ENCODE measurements at regions not wholly inside any gene's neighbourhood (a gene's known extent, or its start where the extent isn't known, plus 50 kb on each side); places are given as distances from the start of the nearest gene placed in this dataset.

- H3K27ac ChIP-seq (replicated peaks) = no peak overlapping the region
- TF ChIP-seq CTCF (IDR thresholded peaks at IDR 0.05; ENCODE audit: insufficient read depth, low read length) (no peak), POLR2AphosphoS5 (IDR thresholded peaks at IDR 0.05; ENCODE audit: low read depth) (no peak), SPI1 (IDR thresholded peaks at IDR 0.05; ENCODE audit: borderline replicate concordance, low read depth) (no peak)
- DNase-seq (ENCODE audit: low read depth in 1 of 2, low spot score in 1 of 2) = no peak
- H3K27me3 ChIP-seq (ENCODE audit: insufficient read depth, poor library complexity, severe bottlenecking) = no peaks in the 10 kb centered on the region
- no peak overlapping the region for H3K4me3 ChIP-seq (replicated peaks; ENCODE audit: insufficient read depth, low read length)
These were observed 1101.7 kb upstream of the INTU start for GRCh38 chr4:126530996-126531585.

- Histone ChIP-seq H3K4me3 (replicated peaks; ENCODE audit: insufficient read depth, low read length) (no peak overlapping the region), H3K27ac (replicated peaks) (no peak overlapping the region), H3K27me3 (ENCODE audit: insufficient read depth, poor library complexity, severe bottlenecking) (no peaks in the 10 kb centered on the region)
- DNase-seq (ENCODE audit: low read depth in 1 of 2, low spot score in 1 of 2) = no peak
- TF ChIP-seq GABPA (IDR thresholded peaks at IDR 0.05; ENCODE audit: low read depth) (no peak), SPI1 (IDR thresholded peaks at IDR 0.05; ENCODE audit: borderline replicate concordance, low read depth) (no peak), POLR2AphosphoS5 (IDR thresholded peaks at IDR 0.05; ENCODE audit: low read depth) (no peak), REST (IDR thresholded peaks at IDR 0.05; ENCODE audit: insufficient replicate concordance, low read depth) (no peak), CTCF (IDR thresholded peaks at IDR 0.05; ENCODE audit: insufficient read depth, low read length) (no peak)
These were observed 1100.2 kb upstream of the INTU start for GRCh38 chr4:126532527-126532926.

GRCh38 chr4:126533146-126533805 is 1099.5 kb upstream of the INTU start:
- no peak overlapping the region for H3K27ac ChIP-seq (replicated peaks)

More at GRCh38 chr4:126533146-126533805, 1099.5 kb upstream of the INTU start:
- TF ChIP-seq CTCF (IDR thresholded peaks at IDR 0.05; ENCODE audit: insufficient read depth, low read length) = no peak
- no peak for TF ChIP-seq SPI1 (IDR thresholded peaks at IDR 0.05; ENCODE audit: borderline replicate concordance, low read depth)
- TF ChIP-seq GABPA (IDR thresholded peaks at IDR 0.05; ENCODE audit: low read depth) = no peak
- no peak for TF ChIP-seq REST (IDR thresholded peaks at IDR 0.05; ENCODE audit: insufficient replicate concordance, low read depth)
- no peak for TF ChIP-seq POLR2AphosphoS5 (IDR thresholded peaks at IDR 0.05; ENCODE audit: low read depth)
- no peaks in the 10 kb centered on the region for H3K27me3 ChIP-seq (ENCODE audit: insufficient read depth, poor library complexity, severe bottlenecking)
- no peak overlapping the region for H3K4me3 ChIP-seq (replicated peaks; ENCODE audit: insufficient read depth, low read length)
- DNase-seq (ENCODE audit: low read depth in 1 of 2, low spot score in 1 of 2) = no peak

Data from HL-60 (cell line).